SK-N-SH treated with all-trans-retinoic acid at 6 μM for 48 hours (cell line): ENCODE measurements at regions not wholly inside any gene's neighbourhood (a gene's known extent, or its start where the extent isn't known, plus 50 kb on each side); places are given as distances from the start of the nearest gene placed in this dataset.

Experiments
- ATAC-seq: fragments of 200-7000 bp; cut with Tn5 transposase; 3 replicates; pipeline ENCODE4 v1.9.1; 2020; ENCODE audit warnings: mild to moderate bottlenecking, moderate library complexity
- BACH2 ChIP-seq: fragments of 250-450 bp; sonication (Bioruptor Pico); IDR thresholded peaks from 2 replicates; pipeline ENCODE4 v1.9.0; 2021; ENCODE audit warnings: mild to moderate bottlenecking, borderline replicate concordance
- CSDC2 ChIP-seq: fragments of 250-450 bp; sonication (Bioruptor Pico); IDR thresholded peaks from 2 replicates; pipeline ENCODE4 v1.5.0; 2020; ENCODE audit warnings: mild to moderate bottlenecking, moderate library complexity
- GLIS3 ChIP-seq: fragments of 250-450 bp; sonication (Bioruptor Pico); IDR thresholded peaks from 2 replicates; pipeline ENCODE4 v1.5.0; 2020; ENCODE audit warnings: mild to moderate bottlenecking, moderate library complexity
- ISL1 ChIP-seq: fragments of 250-450 bp; sonication (Bioruptor Pico); IDR thresholded peaks from 2 replicates; pipeline ENCODE4 v2.1.2; 2022; ENCODE audit warnings: mild to moderate bottlenecking, moderate library complexity
- OSR1 ChIP-seq: fragments of 250-450 bp; sonication (Bioruptor Pico); IDR thresholded peaks from 2 replicates; pipeline ENCODE4 v1.8.0; 2022; ENCODE audit warnings: moderate library complexity, mild to moderate bottlenecking, inconsistent platforms
- PPARA ChIP-seq: fragments of 250-450 bp; sonication (Bioruptor Pico); IDR thresholded peaks from 2 replicates; pipeline ENCODE4 v1.5.0; 2020; ENCODE audit warnings: mild to moderate bottlenecking, borderline replicate concordance
- RARB ChIP-seq: fragments of 250-450 bp; sonication (Bioruptor Pico); IDR thresholded peaks from 2 replicates; pipeline ENCODE4 v1.8.0; 2021; ENCODE audit warnings: mild to moderate bottlenecking, moderate library complexity
- SNAI2 ChIP-seq: fragments of 250-450 bp; sonication (Bioruptor Pico); IDR thresholded peaks from 2 replicates; pipeline ENCODE4 v1.5.0; 2020; ENCODE audit warnings: mild to moderate bottlenecking, moderate library complexity
- TCF4 ChIP-seq: fragments of 250-450 bp; sonication (Bioruptor Pico); IDR thresholded peaks from 2 replicates; pipeline ENCODE4 v1.8.0; 2021; ENCODE audit warnings: mild to moderate bottlenecking, moderate library complexity, borderline replicate concordance
- TOX ChIP-seq: fragments of 250-450 bp; sonication (Bioruptor Pico); IDR thresholded peaks from 2 replicates; pipeline ENCODE4 v1.8.0; 2021; ENCODE audit warnings: mild to moderate bottlenecking, moderate library complexity, borderline replicate concordance
- ZC3H10 ChIP-seq: fragments of 250-450 bp; sonication (Bioruptor Pico); IDR thresholded peaks from 2 replicates; pipeline ENCODE4 v1.5.1; 2021; ENCODE audit warnings: mild to moderate bottlenecking, moderate library complexity
- ZFP3 ChIP-seq: fragments of 250-450 bp; sonication (Bioruptor Pico); IDR thresholded peaks from 2 replicates; pipeline ENCODE4 v1.5.0; 2020; ENCODE audit warnings: mild to moderate bottlenecking, moderate library complexity
- ZFP30 ChIP-seq: fragments of 450-650 bp; formaldehyde crosslinking; IDR thresholded peaks from 2 replicates; pipeline ENCODE4 v1.5.0; 2022; ENCODE audit warnings: mild to moderate bottlenecking, moderate library complexity
- ZNF565 ChIP-seq: fragments of 450-650 bp; formaldehyde crosslinking; conservative IDR thresholded peaks from 2 replicates; pipeline ENCODE4 v1.5.0; 2020; ENCODE audit warnings: low read depth, mild to moderate bottlenecking, moderate library complexity
- ZNF8 ChIP-seq: fragments of 450-650 bp; formaldehyde crosslinking; IDR thresholded peaks from 2 replicates; pipeline ENCODE4 v1.5.0; 2020; ENCODE audit warnings: mild to moderate bottlenecking, moderate library complexity
- TF ChIP-seq, protein P1 (sequence below): fragments of 250-450 bp; sonication (Bioruptor Pico); IDR thresholded peaks from 2 replicates; pipeline ENCODE4 v1.8.0; 2020; ENCODE audit warnings: mild to moderate bottlenecking, moderate library complexity, borderline replicate concordance
- TF ChIP-seq, protein P2 (sequence below): fragments of 250-450 bp; sonication (Bioruptor Pico); IDR thresholded peaks from 2 replicates; pipeline ENCODE4 v1.5.1; 2021; ENCODE audit warnings: mild to moderate bottlenecking, moderate library complexity
- TF ChIP-seq, protein P3 (sequence below): fragments of 250-450 bp; sonication (Bioruptor Pico); IDR thresholded peaks from 2 replicates; pipeline ENCODE4 v1.5.0; 2020; ENCODE audit warnings: mild to moderate bottlenecking, moderate library complexity

DNA sequence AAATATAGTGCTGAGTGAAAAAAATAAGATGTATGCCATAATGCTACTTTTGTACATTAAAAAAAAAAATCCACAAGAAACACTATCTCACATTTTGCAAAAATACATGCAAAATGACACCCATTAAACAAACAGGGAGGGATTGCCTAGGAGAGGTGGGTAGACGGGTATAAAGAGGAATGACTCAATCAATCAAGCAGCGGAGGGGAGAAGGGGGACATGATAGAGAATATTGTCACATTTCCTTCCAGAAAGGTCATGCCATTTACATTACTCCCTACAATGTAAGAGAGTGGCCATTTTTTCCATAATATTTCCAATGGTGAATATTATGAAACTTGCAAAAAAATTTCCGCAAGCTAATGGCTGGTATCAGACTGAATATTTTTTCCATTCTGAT lies 542.3 kb upstream of the TNP1 start (continued):
- TF ChIP-seq, protein P1, sequence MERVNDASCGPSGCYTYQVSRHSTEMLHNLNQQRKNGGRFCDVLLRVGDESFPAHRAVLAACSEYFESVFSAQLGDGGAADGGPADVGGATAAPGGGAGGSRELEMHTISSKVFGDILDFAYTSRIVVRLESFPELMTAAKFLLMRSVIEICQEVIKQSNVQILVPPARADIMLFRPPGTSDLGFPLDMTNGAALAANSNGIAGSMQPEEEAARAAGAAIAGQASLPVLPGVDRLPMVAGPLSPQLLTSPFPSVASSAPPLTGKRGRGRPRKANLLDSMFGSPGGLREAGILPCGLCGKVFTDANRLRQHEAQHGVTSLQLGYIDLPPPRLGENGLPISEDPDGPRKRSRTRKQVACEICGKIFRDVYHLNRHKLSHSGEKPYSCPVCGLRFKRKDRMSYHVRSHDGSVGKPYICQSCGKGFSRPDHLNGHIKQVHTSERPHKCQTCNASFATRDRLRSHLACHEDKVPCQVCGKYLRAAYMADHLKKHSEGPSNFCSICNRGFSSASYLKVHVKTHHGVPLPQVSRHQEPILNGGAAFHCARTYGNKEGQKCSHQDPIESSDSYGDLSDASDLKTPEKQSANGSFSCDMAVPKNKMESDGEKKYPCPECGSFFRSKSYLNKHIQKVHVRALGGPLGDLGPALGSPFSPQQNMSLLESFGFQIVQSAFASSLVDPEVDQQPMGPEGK (CRISPR knock-in tag), result no peak
- TF ChIP-seq, protein P2, sequence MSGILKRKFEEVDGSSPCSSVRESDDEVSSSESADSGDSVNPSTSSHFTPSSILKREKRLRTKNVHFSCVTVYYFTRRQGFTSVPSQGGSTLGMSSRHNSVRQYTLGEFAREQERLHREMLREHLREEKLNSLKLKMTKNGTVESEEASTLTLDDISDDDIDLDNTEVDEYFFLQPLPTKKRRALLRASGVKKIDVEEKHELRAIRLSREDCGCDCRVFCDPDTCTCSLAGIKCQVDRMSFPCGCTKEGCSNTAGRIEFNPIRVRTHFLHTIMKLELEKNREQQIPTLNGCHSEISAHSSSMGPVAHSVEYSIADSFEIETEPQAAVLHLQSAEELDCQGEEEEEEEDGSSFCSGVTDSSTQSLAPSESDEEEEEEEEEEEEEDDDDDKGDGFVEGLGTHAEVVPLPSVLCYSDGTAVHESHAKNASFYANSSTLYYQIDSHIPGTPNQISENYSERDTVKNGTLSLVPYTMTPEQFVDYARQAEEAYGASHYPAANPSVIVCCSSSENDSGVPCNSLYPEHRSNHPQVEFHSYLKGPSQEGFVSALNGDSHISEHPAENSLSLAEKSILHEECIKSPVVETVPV (CRISPR knock-in tag), result no peak

DNA sequence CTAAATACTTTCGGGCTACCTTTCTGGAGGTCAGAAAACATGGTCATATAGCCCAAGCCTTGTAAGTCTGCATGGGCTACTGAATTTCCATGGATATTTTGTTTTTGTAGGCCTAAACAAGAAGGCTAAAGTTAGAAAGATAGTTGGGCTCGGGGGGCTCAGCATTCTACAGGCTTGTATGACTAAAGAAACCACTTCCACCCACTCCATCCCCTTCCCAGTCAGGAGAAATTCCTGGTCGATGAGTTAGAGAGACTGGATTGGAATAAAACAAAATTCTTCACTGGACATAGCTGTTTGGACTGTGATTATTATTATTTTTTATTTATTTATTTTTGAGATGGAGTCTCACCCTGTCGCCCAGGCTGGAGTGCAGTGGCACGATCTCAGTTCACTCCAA lies 539.4 kb upstream of the TNP1 start:
- TF ChIP-seq TOX (CRISPR knock-in tag) (no peak), ZNF565 (CRISPR knock-in tag) (no peak), ZFP3 (CRISPR knock-in tag) (no peak), CSDC2 (CRISPR knock-in tag) (no peak), BACH2 (CRISPR knock-in tag) (no peak), RARB (CRISPR knock-in tag) (no peak), ISL1 (no peak)
- TF ChIP-seq, protein P3, sequence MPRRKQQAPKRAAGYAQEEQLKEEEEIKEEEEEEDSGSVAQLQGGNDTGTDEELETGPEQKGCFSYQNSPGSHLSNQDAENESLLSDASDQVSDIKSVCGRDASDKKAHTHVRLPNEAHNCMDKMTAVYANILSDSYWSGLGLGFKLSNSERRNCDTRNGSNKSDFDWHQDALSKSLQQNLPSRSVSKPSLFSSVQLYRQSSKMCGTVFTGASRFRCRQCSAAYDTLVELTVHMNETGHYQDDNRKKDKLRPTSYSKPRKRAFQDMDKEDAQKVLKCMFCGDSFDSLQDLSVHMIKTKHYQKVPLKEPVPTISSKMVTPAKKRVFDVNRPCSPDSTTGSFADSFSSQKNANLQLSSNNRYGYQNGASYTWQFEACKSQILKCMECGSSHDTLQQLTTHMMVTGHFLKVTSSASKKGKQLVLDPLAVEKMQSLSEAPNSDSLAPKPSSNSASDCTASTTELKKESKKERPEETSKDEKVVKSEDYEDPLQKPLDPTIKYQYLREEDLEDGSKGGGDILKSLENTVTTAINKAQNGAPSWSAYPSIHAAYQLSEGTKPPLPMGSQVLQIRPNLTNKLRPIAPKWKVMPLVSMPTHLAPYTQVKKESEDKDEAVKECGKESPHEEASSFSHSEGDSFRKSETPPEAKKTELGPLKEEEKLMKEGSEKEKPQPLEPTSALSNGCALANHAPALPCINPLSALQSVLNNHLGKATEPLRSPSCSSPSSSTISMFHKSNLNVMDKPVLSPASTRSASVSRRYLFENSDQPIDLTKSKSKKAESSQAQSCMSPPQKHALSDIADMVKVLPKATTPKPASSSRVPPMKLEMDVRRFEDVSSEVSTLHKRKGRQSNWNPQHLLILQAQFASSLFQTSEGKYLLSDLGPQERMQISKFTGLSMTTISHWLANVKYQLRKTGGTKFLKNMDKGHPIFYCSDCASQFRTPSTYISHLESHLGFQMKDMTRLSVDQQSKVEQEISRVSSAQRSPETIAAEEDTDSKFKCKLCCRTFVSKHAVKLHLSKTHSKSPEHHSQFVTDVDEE (CRISPR knock-in tag), result no peak
- ATAC-seq, result no peak; the same call in 2 of the 3 replicates

DNA sequence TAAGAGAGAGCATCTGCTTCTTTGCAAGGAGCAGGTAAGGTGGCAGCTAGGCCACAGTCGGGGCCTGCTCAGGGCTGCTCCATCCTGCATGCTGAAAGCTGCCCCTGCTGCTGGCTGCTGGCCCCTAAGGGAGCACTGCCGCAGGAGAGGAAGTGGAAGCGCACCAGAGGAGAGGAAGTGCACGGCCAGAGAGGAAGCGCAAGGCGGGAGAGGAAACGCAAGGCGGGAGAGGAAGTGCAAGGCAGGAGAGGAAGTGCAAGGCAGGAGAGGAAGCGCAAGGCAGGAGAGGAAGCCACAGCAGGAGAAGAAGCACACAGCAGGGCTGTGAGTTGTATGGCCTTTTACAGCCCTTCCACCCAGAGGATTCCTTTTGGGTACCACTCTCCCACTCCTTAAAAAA lies 539.0 kb upstream of the TNP1 start:
- ATAC-seq, result no peak
- TF ChIP-seq, protein P3 (CRISPR knock-in tag), result no peak
- TF ChIP-seq ZFP30 (CRISPR knock-in tag) (no peak), TCF4 (CRISPR knock-in tag) (no peak), SNAI2 (CRISPR knock-in tag) (no peak)

DNA sequence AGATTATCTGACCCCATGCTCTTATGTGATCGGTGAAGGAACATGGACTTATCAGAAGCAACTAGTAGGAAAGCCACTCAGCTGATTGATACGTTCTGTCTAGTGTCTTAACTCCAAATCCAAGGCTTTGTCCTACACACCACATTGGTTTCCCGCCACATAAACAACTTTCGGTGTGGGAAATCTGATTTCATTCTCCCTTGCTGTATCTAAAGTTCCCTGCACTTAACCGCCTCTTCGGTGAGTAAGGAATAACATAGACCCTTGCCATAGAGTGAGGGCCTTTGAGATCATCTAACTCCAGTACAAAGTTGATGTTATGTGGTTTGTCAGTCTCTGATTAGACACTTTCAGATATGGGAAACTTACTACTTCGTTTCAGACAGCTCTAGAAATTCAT lies 538.2 kb upstream of the TNP1 start:
- no peak for TF ChIP-seq TOX (CRISPR knock-in tag)
- TF ChIP-seq ZNF8 (CRISPR knock-in tag), result no peak
- no peak for TF ChIP-seq GLIS3 (CRISPR knock-in tag)
- TF ChIP-seq, all 23 proteins: peak for 0
- ATAC-seq, result no peak

DNA sequence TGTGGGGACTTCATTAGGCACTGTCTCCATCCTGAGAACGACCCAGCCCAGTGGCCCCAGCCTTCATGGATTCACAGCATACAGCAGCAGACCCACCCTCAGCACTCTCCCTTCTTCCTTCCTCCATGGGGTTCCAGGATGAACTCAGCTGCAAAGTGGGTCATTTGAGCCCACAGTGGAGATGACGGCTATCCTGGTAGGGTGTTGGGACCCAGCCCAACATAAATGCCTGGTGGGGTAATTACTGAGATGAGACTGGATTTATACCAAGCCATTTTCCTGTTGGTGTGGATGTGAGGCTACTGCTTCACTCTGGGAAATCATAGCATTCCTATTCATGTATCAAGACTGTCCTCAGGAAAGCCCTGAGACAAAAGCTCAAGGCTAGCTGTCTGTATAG lies 536.7 kb upstream of the TNP1 start:
- ATAC-seq, result no peak
- TF ChIP-seq SNAI2 (CRISPR knock-in tag) (no peak), OSR1 (CRISPR knock-in tag) (no peak), PPARA (CRISPR knock-in tag) (no peak)

DNA sequence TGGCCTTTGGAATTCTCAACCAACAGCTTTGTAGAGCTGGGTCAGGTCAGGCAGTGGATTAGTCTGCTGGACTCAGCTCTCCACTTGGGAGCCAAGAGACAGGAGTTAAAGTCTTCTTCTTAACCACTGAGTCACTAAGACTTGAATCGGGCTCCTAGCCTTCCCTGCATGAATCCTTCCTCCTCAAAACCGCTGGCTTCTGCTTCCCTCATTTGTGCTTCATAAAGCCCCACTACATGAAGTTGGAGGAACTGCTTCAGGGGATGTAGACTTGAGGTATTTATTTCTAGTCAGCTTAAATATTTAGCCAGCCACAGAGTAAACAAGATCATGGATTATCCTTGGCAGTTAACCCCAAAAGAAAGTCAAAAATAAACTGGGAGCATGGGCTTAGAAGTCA lies 536.3 kb upstream of the TNP1 start:
- no peak for TF ChIP-seq ZNF565 (CRISPR knock-in tag)
- no peak for TF ChIP-seq ZFP3 (CRISPR knock-in tag)
- TF ChIP-seq ZC3H10 (CRISPR knock-in tag), result no peak
- TF ChIP-seq, protein P1 (CRISPR knock-in tag), result no peak
- ATAC-seq, result no peak
